Activated CD8-positive, alpha-beta T cell treated with anti-CD3 and anti-CD28 coated beads, Interleukin-2, amount 10 ng/mL, durations not matched to agents 7 days and 5 days (primary cell): ENCODE measurements at regions not wholly inside any gene's neighbourhood (a gene's known extent, or its start where the extent isn't known, plus 50 kb on each side); places are given as distances from the start of the nearest gene placed in this dataset.

Source experiments
- ATAC-seq: fragments of 150-1000 bp; cut with Tn5 transposase; one replicate; pipeline ENCODE4 v1.10.0; 2021; ENCODE audit warnings: moderate library complexity
- CTCF ChIA-PET: fragments of 350-600 bp; sonication (Branson Sonifier 250); formaldehyde crosslinking; loops from one replicate; lab custom pipeline; 2021; ENCODE audit warnings: antibody characterized with exemption; lab: Charles Lee
- POLR2A ChIA-PET: fragments of 350-600 bp; sonication (Branson Sonifier 250); formaldehyde crosslinking; loops from one replicate; lab custom pipeline; 2021; ENCODE audit warnings: antibody characterized with exemption; lab: Charles Lee
- DNase-seq: peaks from one replicate; pipeline ENCODE4 v3.0.0-alpha.2; 2020
- H3K27ac Mint-ChIP-seq: one replicate; pipeline ENCODE4 v1.8.0; 2021; ENCODE audit warnings: mild to moderate bottlenecking, mixed read lengths
- H3K27me3 Mint-ChIP-seq: one replicate; pipeline ENCODE4 v1.8.0; 2021; ENCODE audit warnings: low read depth, mixed read lengths
- H3K36me3 Mint-ChIP-seq: one replicate; pipeline ENCODE4 v1.8.0; 2021; ENCODE audit warnings: low read depth, mixed read lengths
- H3K4me1 Mint-ChIP-seq: one replicate; pipeline ENCODE4 v1.8.0; 2021; ENCODE audit warnings: low read depth, mixed read lengths
- H3K4me3 Mint-ChIP-seq: one replicate; pipeline ENCODE4 v1.8.0; 2021; ENCODE audit warnings: mild to moderate bottlenecking, mixed read lengths
- H3K9me3 Mint-ChIP-seq: one replicate; pipeline ENCODE4 v1.8.0; 2022; ENCODE audit warnings: mixed read lengths; ENCODE audit not compliant: insufficient read depth

DNA sequence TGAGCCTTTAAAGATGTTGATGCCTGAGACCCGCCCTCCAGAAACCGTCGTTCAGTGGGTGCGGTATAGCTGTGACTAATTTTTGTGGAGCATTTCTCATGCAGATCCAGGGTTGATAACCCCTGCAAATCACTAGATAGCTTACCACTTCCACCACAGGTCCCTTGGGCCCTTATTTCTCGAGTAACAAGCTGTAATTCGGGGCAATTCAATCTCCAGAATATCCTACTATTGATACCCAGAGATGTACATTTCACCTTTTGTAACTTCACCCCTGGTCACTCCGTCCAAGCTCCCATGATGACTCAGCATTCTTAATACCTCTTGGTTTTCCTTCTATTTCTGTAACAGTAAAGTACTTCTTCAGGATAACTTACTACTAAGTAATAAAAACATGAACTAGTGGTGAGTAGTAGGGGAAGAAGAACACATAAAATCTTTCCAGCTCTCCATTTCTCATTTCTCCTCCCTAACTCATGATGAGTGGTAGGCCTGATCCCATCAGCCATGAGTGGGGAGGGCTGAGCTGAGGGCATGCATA is 71.9 kb upstream of the UBL3 start:
- H3K4me1 Mint-ChIP-seq: peaks cover 23% of the 10 kb centered on the region

GRCh38 chr13:29921542-29921941 is 71.1 kb upstream of the UBL3 start:
- Mint-ChIP-seq H3K4me1 (peaks cover 23% of the 10 kb centered on the region), H3K27ac (no peak overlapping the region), H3K9me3 (no peaks in the 10 kb centered on the region), H3K4me3 (no peak overlapping the region), H3K27me3 (peaks cover 2% of the 10 kb centered on the region), H3K36me3 (no peaks in the 10 kb centered on the region)
- DNase-seq: no peak
- ChIA-PET CTCF (interaction anchor here (0.6 to 7.9 kb wide), 9 partner anchors 13 to 193 kb away, joined by 3 to 77 read pairs (median 3); partner anchors contain the start of gene UBL3), POLR2A (no interaction called here)
- ATAC-seq: no peak

More for the DNA sequence above, 71.9 kb upstream of the UBL3 start:
- Mint-ChIP-seq H3K27ac (no peak overlapping the region), H3K4me3 (no peak overlapping the region), H3K9me3 (no peaks in the 10 kb centered on the region), H3K27me3 (peaks cover 2% of the 10 kb centered on the region), H3K36me3 (no peaks in the 10 kb centered on the region)
- POLR2A ChIA-PET: no interaction called here
- DNase-seq (no peak), ATAC-seq (no peak)
- CTCF ChIA-PET: interaction anchor here (0.6 to 7.9 kb wide), 10 partner anchors 12 to 192 kb away, joined by 3 to 77 read pairs (median 4); partner anchors contain the start of gene UBL3

GRCh38 chr13:29920025-29920643 is 69.7 kb upstream of the UBL3 start:
- no peak overlapping the region for H3K27ac Mint-ChIP-seq

DNA sequence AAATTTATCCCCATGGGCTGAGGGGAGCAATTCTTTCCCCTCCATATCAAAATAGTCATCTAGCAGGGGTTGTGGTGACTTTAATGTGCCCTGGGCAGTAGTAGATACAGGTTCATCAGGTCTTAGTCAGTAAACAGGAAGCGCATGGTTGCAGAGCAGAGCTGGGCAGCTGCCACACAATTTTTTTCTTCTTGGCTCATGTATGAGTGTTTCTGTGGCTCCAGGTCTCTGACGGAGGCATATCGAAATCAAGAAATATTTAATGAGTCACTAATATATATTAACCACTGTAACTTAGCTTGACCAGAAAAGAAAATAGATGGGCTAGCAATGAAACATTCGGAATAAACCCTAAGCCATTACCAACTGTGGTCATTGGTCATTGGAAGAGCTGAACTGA is 68.4 kb upstream of the UBL3 start:
- H3K4me3 Mint-ChIP-seq: no peak overlapping the region
- H3K27ac Mint-ChIP-seq: no peak overlapping the region
- DNase-seq (no peak), ATAC-seq (no peak)
- H3K27me3 Mint-ChIP-seq: peaks cover 2% of the 10 kb centered on the region
- no peaks in the 10 kb centered on the region for H3K9me3 Mint-ChIP-seq
- peaks cover 12% of the 10 kb centered on the region for H3K4me1 Mint-ChIP-seq
- no peaks in the 10 kb centered on the region for H3K36me3 Mint-ChIP-seq
- CTCF ChIA-PET: interaction anchor here (7.9 kb wide), 1 partner anchor 71 kb away, joined by 77 read pairs; the partner anchor contains the start of gene UBL3
- POLR2A ChIA-PET: no interaction called here

More at GRCh38 chr13:29920025-29920643, 69.7 kb upstream of the UBL3 start:
- ATAC-seq (no peak), DNase-seq (no peak)
- H3K4me1 Mint-ChIP-seq: peaks cover 23% of the 10 kb centered on the region
- H3K27me3 Mint-ChIP-seq: peaks cover 2% of the 10 kb centered on the region
- H3K36me3 Mint-ChIP-seq: no peaks in the 10 kb centered on the region
- no peak overlapping the region for H3K4me3 Mint-ChIP-seq
- H3K9me3 Mint-ChIP-seq: no peaks in the 10 kb centered on the region
- ChIA-PET POLR2A (interaction anchor here (0.8 kb wide), 1 partner anchor 15 kb away, joined by 3 read pairs; no protein-coding TSS in a partner anchor), CTCF (interaction anchor here (0.7 to 7.9 kb wide), 4 partner anchors 18 to 197 kb away, joined by 3 to 77 read pairs (median 4); partner anchors contain the start of gene UBL3)

GRCh38 chr13:29917650-29918049 is 67.2 kb upstream of the UBL3 start:
- ChIA-PET CTCF (interaction anchor here (1.1 to 1.6 kb wide), 2 partner anchors 18 to 146 kb away, joined by 3 to 5 read pairs; no protein-coding TSS in a partner anchor), POLR2A (no interaction called here)
- no peak overlapping the region for H3K4me3 Mint-ChIP-seq
- ATAC-seq: no peak
- no peak for DNase-seq
- peaks cover 4% of the 10 kb centered on the region for H3K27me3 Mint-ChIP-seq
- H3K36me3 Mint-ChIP-seq: no peaks in the 10 kb centered on the region
- H3K4me1 Mint-ChIP-seq: peaks cover 3% of the 10 kb centered on the region
- H3K9me3 Mint-ChIP-seq: no peaks in the 10 kb centered on the region
- no peak overlapping the region for H3K27ac Mint-ChIP-seq

- no peak for DNase-seq
- POLR2A ChIA-PET: no interaction called here
- Mint-ChIP-seq H3K36me3 (no peaks in the 10 kb centered on the region), H3K4me1 (peaks cover 3% of the 10 kb centered on the region), H3K27me3 (peaks cover 6% of the 10 kb centered on the region), H3K4me3 (no peak overlapping the region), H3K27ac (no peak overlapping the region), H3K9me3 (no peaks in the 10 kb centered on the region)
- CTCF ChIA-PET: interaction anchor here (1.7 kb wide), 1 partner anchor 9 kb away, joined by 10 read pairs; no protein-coding TSS in a partner anchor
- no peak for ATAC-seq
Measured at GRCh38 chr13:29914581-29914980, 64.2 kb upstream of the UBL3 start.

DNA sequence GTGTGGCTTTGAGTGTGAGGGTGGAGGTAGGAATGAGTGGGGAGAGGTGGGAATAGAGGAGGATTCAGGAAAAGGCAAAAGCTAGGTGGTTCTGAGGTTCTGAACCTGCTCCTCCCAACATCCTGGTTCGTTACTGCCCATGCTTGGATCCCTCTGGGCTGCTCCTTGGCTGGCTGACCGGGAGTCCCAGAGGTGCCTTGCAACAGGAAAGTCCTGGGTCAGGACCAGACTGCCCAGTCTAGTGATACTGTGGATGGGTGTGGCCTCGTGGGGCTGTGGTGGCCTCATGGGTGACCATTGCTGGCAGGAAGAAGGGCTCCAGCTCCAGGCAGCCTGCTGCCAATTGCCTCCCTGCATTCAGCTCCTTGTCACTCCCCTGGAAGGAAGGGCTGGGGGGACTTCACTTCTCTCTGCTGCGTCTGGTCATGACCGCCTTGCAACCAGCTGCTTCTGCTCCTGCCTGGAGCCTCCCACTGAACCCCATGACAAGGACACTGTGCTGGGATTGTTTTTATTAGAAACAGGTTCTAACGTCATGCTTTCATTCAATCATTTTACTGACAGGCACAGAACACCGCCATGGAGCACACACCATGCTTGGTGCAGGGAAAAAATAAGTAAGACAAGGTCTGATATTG is 61.5 kb upstream of the UBL3 start:
- POLR2A ChIA-PET: no interaction called here
- peaks cover 13% of the 10 kb centered on the region for H3K4me1 Mint-ChIP-seq
- peaks cover 3% of the 10 kb centered on the region for H3K27me3 Mint-ChIP-seq

GRCh38 chr13:29909975-29910674 is 59.7 kb upstream of the UBL3 start:
- Mint-ChIP-seq H3K27ac (no peak overlapping the region), H3K27me3 (peaks cover 3% of the 10 kb centered on the region), H3K9me3 (no peaks in the 10 kb centered on the region), H3K4me3 (no peak overlapping the region), H3K4me1 (peaks cover 13% of the 10 kb centered on the region), H3K36me3 (no peaks in the 10 kb centered on the region)
- DNase-seq (no peak), ATAC-seq (no peak)
- ChIA-PET CTCF (no interaction called here), POLR2A (no interaction called here)

More for the DNA sequence above, 61.5 kb upstream of the UBL3 start:
- Mint-ChIP-seq H3K36me3 (no peaks in the 10 kb centered on the region), H3K4me3 (no peak overlapping the region), H3K9me3 (no peaks in the 10 kb centered on the region), H3K27ac (no peak overlapping the region)
- DNase-seq: no peak
- ATAC-seq: no peak
- CTCF ChIA-PET: interaction anchor here (2.3 kb wide), 1 partner anchor 12 kb away, joined by 8 read pairs; no protein-coding TSS in a partner anchor

GRCh38 chr13:29909081-29909730 is 58.8 kb upstream of the UBL3 start:
- Mint-ChIP-seq H3K4me3 (no peak overlapping the region), H3K27me3 (peaks cover 3% of the 10 kb centered on the region), H3K27ac (no peak overlapping the region), H3K36me3 (no peaks in the 10 kb centered on the region), H3K9me3 (no peaks in the 10 kb centered on the region), H3K4me1 (peaks cover 13% of the 10 kb centered on the region)
- ATAC-seq (no peak), DNase-seq (no peak)
- ChIA-PET CTCF (interaction anchor here (1.6 kb wide), 1 partner anchor 15 kb away, joined by 18 read pairs; no protein-coding TSS in a partner anchor), POLR2A (interaction anchor here (0.5 kb wide), 1 partner anchor 149 kb away, joined by 3 read pairs; no protein-coding TSS in a partner anchor)

DNA sequence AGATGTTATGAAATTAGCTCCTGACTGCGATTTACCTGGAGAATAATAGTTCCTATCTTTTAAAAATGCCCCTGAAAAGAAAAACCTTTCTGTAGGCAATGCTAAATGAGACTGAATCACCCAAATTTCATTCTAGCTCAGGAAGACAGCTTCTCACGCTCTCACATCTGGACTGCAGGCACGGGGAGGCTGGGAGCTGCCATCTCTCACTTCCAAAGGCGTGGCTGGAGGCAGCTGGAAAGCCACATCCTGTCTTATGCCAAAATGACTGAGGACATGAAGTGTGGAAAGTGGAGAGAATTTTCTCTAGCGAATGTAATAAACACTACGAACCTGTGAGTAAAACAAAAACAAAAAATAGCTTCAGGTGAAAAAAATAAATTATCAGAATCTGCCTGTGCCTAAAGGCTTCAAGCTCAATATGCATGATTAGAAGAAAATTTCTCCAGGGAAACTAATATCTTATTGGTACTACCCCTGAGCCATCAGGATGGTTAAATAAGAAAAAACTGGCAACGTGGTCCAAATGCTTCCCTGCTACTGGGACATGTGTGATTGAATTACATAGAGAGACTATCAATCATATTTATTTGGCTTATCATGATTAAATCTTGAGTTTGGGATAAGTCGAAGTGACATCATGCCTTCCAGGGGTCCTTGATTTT is 58.1 kb upstream of the UBL3 start:
- Mint-ChIP-seq H3K9me3 (no peaks in the 10 kb centered on the region), H3K27me3 (peaks cover 3% of the 10 kb centered on the region), H3K4me1 (peaks cover 13% of the 10 kb centered on the region), H3K27ac (no peak overlapping the region), H3K36me3 (no peaks in the 10 kb centered on the region), H3K4me3 (no peak overlapping the region)
- DNase-seq (no peak), ATAC-seq (no peak)
- CTCF ChIA-PET: interaction anchor here (1.3 to 1.6 kb wide), 3 partner anchors 13 to 204 kb away, joined by 3 to 18 read pairs (median 4); no protein-coding TSS in a partner anchor
- POLR2A ChIA-PET: interaction anchor here (0.5 kb wide), 1 partner anchor 148 kb away, joined by 3 read pairs; no protein-coding TSS in a partner anchor
